ENCODE measurements at regions not wholly inside any gene's neighbourhood (a gene's known extent, or its start where the extent isn't known, plus 50 kb on each side); places are given as distances from the start of the nearest gene placed in this dataset.

- TF ChIP-seq EP300 (IDR thresholded peaks at IDR 0.05) (no peak), CTCF (IDR thresholded peaks at IDR 0.05) (no peak), POLR2A (IDR thresholded peaks at IDR 0.05) (no peak)
Observed at GRCh38 chr9:107547303-107547702, 57.7 kb upstream of the KLF4 start.
